ENCODE measurements at regions not wholly inside any gene's neighbourhood (a gene's known extent, or its start where the extent isn't known, plus 50 kb on each side); places are given as distances from the start of the nearest gene placed in this dataset.

GRCh38 chr17:77869665-77870132 is 88.8 kb upstream of the TNRC6C start:
- intact Hi-C loops (cut with DNase I), result no loop called here
- TF ChIP-seq CTCF (IDR thresholded peaks at IDR 0.05) (no peak), POLR2AphosphoS5 (IDR thresholded peaks at IDR 0.05; ENCODE audit: insufficient read depth in 1 of 2, low read depth in 1 of 2) (no peak), POLR2A (IDR thresholded peaks at IDR 0.05) (no peak)
- Histone ChIP-seq H3K27ac (no peak overlapping the region), H3K4me3 (no peak overlapping the region), H3K36me3 (no peaks in the 10 kb centered on the region), H3K27me3 (no peaks in the 10 kb centered on the region), H3K4me1 (no peaks in the 10 kb centered on the region), H3K9me3 (no peaks in the 10 kb centered on the region)
- no peak for DNase-seq (ENCODE audit: extremely low spot score in 2 of 2)

GRCh38 chr17:77872199-77872598 is 86.3 kb upstream of the TNRC6C start:
- no peak overlapping the region for H3K27ac ChIP-seq

GRCh38 chr17:77872714-77873499 is 85.6 kb upstream of the TNRC6C start:
- H3K4me1 ChIP-seq, result no peaks in the 10 kb centered on the region
- no peak for DNase-seq (ENCODE audit: extremely low spot score in 2 of 2)
- no peak overlapping the region for H3K4me3 ChIP-seq
- TF ChIP-seq CTCF (IDR thresholded peaks at IDR 0.05) (no peak), POLR2AphosphoS5 (IDR thresholded peaks at IDR 0.05; ENCODE audit: insufficient read depth in 1 of 2, low read depth in 1 of 2) (no peak), POLR2A (IDR thresholded peaks at IDR 0.05) (no peak)
- no peaks in the 10 kb centered on the region for H3K36me3 ChIP-seq
- H3K27me3 ChIP-seq, result no peaks in the 10 kb centered on the region
- peaks cover 5% of the 10 kb centered on the region for H3K9me3 ChIP-seq
- H3K27ac ChIP-seq, result no peak overlapping the region
- intact Hi-C loops (cut with DNase I), result no loop called here

More at GRCh38 chr17:77872199-77872598, 86.3 kb upstream of the TNRC6C start:
- Histone ChIP-seq H3K9me3 (peaks cover 5% of the 10 kb centered on the region), H3K4me3 (no peak overlapping the region), H3K4me1 (no peaks in the 10 kb centered on the region), H3K27me3 (no peaks in the 10 kb centered on the region), H3K36me3 (no peaks in the 10 kb centered on the region)
- intact Hi-C loops (cut with DNase I), result no loop called here
- DNase-seq (ENCODE audit: extremely low spot score in 2 of 2), result no peak
- TF ChIP-seq CTCF (IDR thresholded peaks at IDR 0.05) (no peak), POLR2A (IDR thresholded peaks at IDR 0.05) (no peak), POLR2AphosphoS5 (IDR thresholded peaks at IDR 0.05; ENCODE audit: insufficient read depth in 1 of 2, low read depth in 1 of 2) (no peak)

- H3K4me1 ChIP-seq, result no peaks in the 10 kb centered on the region
- no peaks in the 10 kb centered on the region for H3K36me3 ChIP-seq
- no peak overlapping the region for H3K4me3 ChIP-seq
- no peaks in the 10 kb centered on the region for H3K27me3 ChIP-seq
- H3K27ac ChIP-seq, result no peak overlapping the region
- intact Hi-C loops (cut with DNase I), result no loop called here
- H3K9me3 ChIP-seq, result peaks cover 5% of the 10 kb centered on the region
- TF ChIP-seq CTCF (IDR thresholded peaks at IDR 0.05), result no peak
- TF ChIP-seq POLR2A (IDR thresholded peaks at IDR 0.05), result no peak
- TF ChIP-seq POLR2AphosphoS5 (IDR thresholded peaks at IDR 0.05; ENCODE audit: insufficient read depth in 1 of 2, low read depth in 1 of 2), result no peak
- DNase-seq (ENCODE audit: extremely low spot score in 2 of 2), result no peak
Observed at GRCh38 chr17:77873500-77874302, 84.8 kb upstream of the TNRC6C start.

Measured in vagina (tissue), 2 donors.